Endothelial cell of umbilical vein (primary cell): ENCODE measurements at regions not wholly inside any gene's neighbourhood (a gene's known extent, or its start where the extent isn't known, plus 50 kb on each side); places are given as distances from the start of the nearest gene placed in this dataset.

ENCODE experiments used
- BruUV-seq: library from RNA; stranded (reverse); fragments of 400-500 nt; replicated peaks from 2 replicates; lab custom pipeline; 2021; lab: Mats Ljungman, UMichigan
- CTCF ChIA-PET: fragments of 300-600, 350-600 bp; sonication (Branson Sonifier 250); formaldehyde crosslinking; loops from one replicate; lab custom pipeline; 2021; ENCODE audit warnings: antibody characterized with exemption, inconsistent platforms; lab: Charles Lee
- POLR2A ChIA-PET: fragments of 300-600, 350-600 bp; sonication (Branson Sonifier 250); formaldehyde crosslinking; loops from one replicate; lab custom pipeline; 2021; ENCODE audit warnings: antibody characterized with exemption, inconsistent platforms; lab: Charles Lee
- DNase-seq: peaks from one replicate; pipeline ENCODE4 v3.0.0-alpha.2; 2011; ENCODE audit warnings: low read depth, low spot score
- FAIRE-seq: peaks from 2 replicates; lab custom pipeline; 2011; peaks lifted over from hg19 to GRCh38; lab: Jason Lieb, UNC
- H2AFZ ChIP-seq: 2 replicates; pipeline ENCODE4 v1.6.0; 2012; ENCODE audit warnings: low read depth, low read length, control low read depth, inconsistent platforms
- H3K27ac ChIP-seq: 2 replicates; pipeline ENCODE4 v1.5.1; 2011; ENCODE audit warnings: low read depth, mild to moderate bottlenecking, control low read depth, low read length, moderate library complexity; ENCODE audit not compliant: insufficient read depth
- H3K27me3 ChIP-seq, 2 experiments: 2 replicates each; pipeline versions ENCODE4 v1.6.0 to v1.6.1; 2011; ENCODE audit warnings: low read length in 2 of 2, mixed read lengths in 1 of 2; ENCODE audit not compliant: control insufficient read depth in 2 of 2, insufficient read depth in 2 of 2
- H3K36me3 ChIP-seq, 2 experiments: 2 replicates in 1 of 2; 3 replicates in 1 of 2; pipeline ENCODE4 v1.5.1; 2011; ENCODE audit warnings: low read length in 2 of 2, mild to moderate bottlenecking in 1 of 2, moderate library complexity in 1 of 2; ENCODE audit not compliant: control insufficient read depth in 2 of 2, insufficient read depth in 2 of 2; ENCODE audit errors: extremely low read depth in 1 of 2
- H3K4me1 ChIP-seq: 3 replicates; pipeline ENCODE4 v1.5.1; 2011; ENCODE audit warnings: mild to moderate bottlenecking, low read length; ENCODE audit not compliant: control insufficient read depth, insufficient read depth; ENCODE audit errors: extremely low read depth
- H3K4me2 ChIP-seq: 2 replicates; pipeline ENCODE4 v1.6.1; 2011; ENCODE audit warnings: low read length, control low read depth, mixed read lengths; ENCODE audit not compliant: insufficient read depth
- H3K4me3 ChIP-seq, 3 experiments: fragments of 200-600 bp in 1 of 3; sonication (generic), shearing (Covaris generic) in 1 of 3; replicated peaks in 1 of 3; 2 replicates each; pipeline ENCODE4 v1.5.1; 2011 to 2016; ENCODE audit warnings: control low read depth in 3 of 3, low read length in 3 of 3, mild to moderate bottlenecking in 2 of 3, inconsistent platforms in 1 of 3, low read depth in 1 of 3, moderate library complexity in 1 of 3; ENCODE audit not compliant: insufficient read depth in 1 of 3
- H3K79me2 ChIP-seq: 2 replicates; pipeline ENCODE4 v1.6.0; 2012; ENCODE audit warnings: low read length, inconsistent platforms; ENCODE audit not compliant: control insufficient read depth, insufficient read depth
- H3K9ac ChIP-seq: replicated peaks from 2 replicates; pipeline ENCODE3; 2011; ENCODE audit warnings: low read length, control low read depth; ENCODE audit not compliant: insufficient read depth; ENCODE audit errors: extremely low read depth
- H3K9me1 ChIP-seq: replicated peaks from 3 replicates; pipeline ENCODE4 v1.6.0; 2011; ENCODE audit warnings: mild to moderate bottlenecking, low read length; ENCODE audit not compliant: control insufficient read depth, insufficient read depth; ENCODE audit errors: extremely low read depth
- H3K9me3 ChIP-seq: replicated peaks from 2 replicates; pipeline ENCODE4 v1.5.1; 2012; ENCODE audit warnings: low read length, inconsistent platforms; ENCODE audit not compliant: control insufficient read depth, insufficient read depth
- H4K20me1 ChIP-seq: replicated peaks from 2 replicates; pipeline ENCODE3; 2011; ENCODE audit warnings: mild to moderate bottlenecking, low read length; ENCODE audit not compliant: control insufficient read depth, insufficient read depth; ENCODE audit errors: extremely low read depth
- CTCF ChIP-seq, 2 donors: IDR thresholded peaks; 1 replicate in 1 of 2; 2 replicates in 1 of 2; pipeline ENCODE4 v1.5.1; 2011; ENCODE audit warnings: low read length in 2 of 2, mild to moderate bottlenecking in 2 of 2, moderate library complexity in 2 of 2, control low read depth in 1 of 2, inconsistent platforms in 1 of 2, low read depth in 1 of 2; ENCODE audit not compliant: insufficient read depth in 1 of 2; ENCODE audit errors: extremely low read depth in 1 of 2
- EZH2 ChIP-seq: IDR thresholded peaks from 2 replicates; pipeline ENCODE4 v1.6.1; 2012; ENCODE audit warnings: borderline replicate concordance, low read depth, mild to moderate bottlenecking, moderate library complexity, low read length, inconsistent platforms; ENCODE audit not compliant: severe bottlenecking
- FOS ChIP-seq: IDR thresholded peaks from 2 replicates; pipeline ENCODE4 v1.6.1; 2011; ENCODE audit warnings: mild to moderate bottlenecking, low read length, moderate library complexity, borderline replicate concordance; ENCODE audit not compliant: insufficient read depth
- GATA2 ChIP-seq: IDR thresholded peaks from 2 replicates; pipeline ENCODE4 v1.7.0; 2011; ENCODE audit warnings: low read depth, mild to moderate bottlenecking, moderate library complexity, mixed read lengths, low read length; ENCODE audit not compliant: insufficient read length, insufficient read depth
- JUN ChIP-seq: IDR thresholded peaks from 2 replicates; pipeline ENCODE4 v1.6.1; 2011; ENCODE audit warnings: borderline replicate concordance, low read depth; ENCODE audit not compliant: insufficient read length, insufficient read depth
- MAX ChIP-seq: IDR thresholded peaks from 2 replicates; pipeline ENCODE4 v1.6.1; 2011; ENCODE audit not compliant: insufficient read depth, insufficient read length
- MYC ChIP-seq: IDR thresholded peaks from one replicate; pipeline ENCODE4 v1.6.1; 2011; ENCODE audit warnings: mild to moderate bottlenecking, low read depth, low read length
- POLR2A ChIP-seq: IDR thresholded peaks from 2 replicates; pipeline ENCODE4 v1.6.1; 2012; ENCODE audit warnings: low read depth, mild to moderate bottlenecking, control low read depth, low read length
- POLR2AphosphoS5 ChIP-seq: IDR thresholded peaks from 2 replicates; pipeline ENCODE4 v1.6.1; 2012; ENCODE audit warnings: low read depth, mild to moderate bottlenecking, control low read depth, low read length, moderate library complexity; ENCODE audit not compliant: insufficient read depth
- dilution Hi-C: fragments of 300-500 bp; cut with MboI; formaldehyde crosslinking; loops from one replicate; pipeline ENCODE4 v1.15.0; 2019; ENCODE audit warnings: low sequenced_read_pairs; ENCODE audit not compliant: extremely low pct_ligation_motif_present
- intact Hi-C: fragments of 100-400 bp; cut with micrococcal nuclease; formaldehyde crosslinking; loops from one replicate; pipeline ENCODE4 v1.10.0; 2022

GRCh38 chr16:27723711-27724481 lies 174.0 kb downstream of the KATNIP start:
- CTCF ChIA-PET = interaction anchor here (0.6 to 1.9 kb wide), 3 partner anchors 144 to 244 kb away, joined by 3 to 5 read pairs (median 3); no protein-coding TSS in a partner anchor
- dilution Hi-C loops = no loop called here

More at GRCh38 chr16:27723711-27724481, 174.0 kb downstream of the KATNIP start:
- FAIRE-seq (no peak), DNase-seq (peak; percentile 28)
- Histone ChIP-seq H3K4me3 (no peak overlapping the region), H3K27ac (no peak overlapping the region), H3K79me2 (no peaks in the 10 kb centered on the region), H3K9me1 (no peaks in the 10 kb centered on the region), H3K4me2 (no peak overlapping the region), H3K4me1 (no peaks in the 10 kb centered on the region), H3K36me3 (no peaks in the 10 kb centered on the region), H3K9me3 (no peaks in the 10 kb centered on the region), H2AFZ (no peak overlapping the region), H4K20me1 (no peaks in the 10 kb centered on the region), H3K27me3 (no peaks in the 10 kb centered on the region), H3K9ac (no peak overlapping the region)
- intact Hi-C loops = no loop called here
- no TSS peak for BruUV-seq
- TF ChIP-seq POLR2AphosphoS5 (no peak), POLR2A (no peak), GATA2 (no peak), CTCF (IDR thresholded peaks at IDR 0.05; ENCODE audit: extremely low read depth in 1 of 2, insufficient read depth in 1 of 2, low read depth in 1 of 2, low read length in 2 of 2) (no peak), EZH2 (no peak), MAX (no peak), FOS (no peak), JUN (no peak), MYC (no peak)
- POLR2A ChIA-PET = interaction anchor here (0.6 kb wide), 1 partner anchor 394 kb away, joined by 4 read pairs; no protein-coding TSS in a partner anchor
